GM21423 (cell line): ENCODE measurements at regions not wholly inside any gene's neighbourhood (a gene's known extent, or its start where the extent isn't known, plus 50 kb on each side); places are given as distances from the start of the nearest gene placed in this dataset.

Experiments
- ATAC-seq: cut with Tn5 transposase; IDR thresholded peaks from one replicate; pipeline ENCODE4 v1.9.1; 2021; ENCODE audit warnings: mild to moderate bottlenecking, moderate library complexity; ENCODE audit not compliant: unreplicated experiment

DNA sequence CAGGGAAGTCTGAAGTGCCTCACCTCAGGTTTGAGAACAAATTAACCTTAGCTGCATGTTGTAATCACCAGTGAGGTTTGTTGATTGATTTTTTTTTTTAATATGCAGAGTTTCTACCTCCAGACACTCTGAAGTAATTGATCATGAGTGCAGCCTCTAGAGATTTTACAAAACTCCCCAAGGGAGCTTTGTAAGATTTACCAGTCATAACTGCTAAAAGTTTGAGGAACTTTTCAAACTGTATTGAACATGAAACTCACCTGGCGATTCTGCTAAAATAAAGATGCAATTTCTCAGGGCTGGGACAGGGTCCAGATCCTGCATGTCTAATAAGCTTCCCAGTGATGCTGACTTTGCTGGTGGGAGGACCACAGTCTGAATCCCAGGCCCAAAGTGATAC is 339.6 kb upstream of the DCC start:
- no peak for ATAC-seq

DNA sequence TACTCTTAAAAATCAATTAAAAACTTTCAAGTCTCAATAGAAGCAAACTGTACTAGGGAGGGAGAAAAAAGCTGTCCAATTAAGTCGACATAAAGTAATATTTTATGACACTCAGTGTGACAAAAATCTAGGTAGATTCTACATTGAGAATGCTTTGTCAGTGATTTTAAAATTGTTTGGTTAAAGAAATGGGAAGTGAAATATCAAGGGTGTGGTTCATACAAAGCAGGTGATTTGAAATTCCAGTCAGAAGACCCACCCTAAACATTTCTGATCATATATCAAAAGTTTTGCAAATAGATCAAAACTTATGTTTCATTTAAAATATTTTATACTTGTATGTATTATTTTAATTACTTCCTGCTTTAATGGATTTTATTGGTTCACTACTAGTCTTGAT is 338.9 kb upstream of the DCC start:
- no peak for ATAC-seq

- ATAC-seq = no peak
These were observed 337.4 kb upstream of the DCC start for GRCh38 chr18:52002600-52002999.

DNA sequence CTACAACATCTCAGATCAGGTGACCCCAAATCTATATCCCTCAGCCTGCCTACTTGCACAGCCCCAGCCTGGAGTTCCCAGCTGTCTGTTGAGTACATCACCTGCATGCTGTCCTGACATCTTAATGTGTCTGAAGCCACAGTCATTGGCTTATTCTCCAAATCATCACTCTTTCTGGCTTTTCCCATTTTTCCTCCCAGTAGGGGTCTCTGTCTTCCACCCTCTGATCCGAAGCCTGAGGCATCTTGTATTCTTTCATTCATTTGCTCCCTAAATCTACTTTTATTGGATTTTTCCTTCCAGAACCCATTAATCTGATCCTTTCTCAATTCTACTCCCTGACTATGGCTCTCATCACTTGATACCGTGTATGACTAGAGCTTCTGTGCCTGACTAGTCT is 332.9 kb upstream of the DCC start:
- no peak for ATAC-seq

DNA sequence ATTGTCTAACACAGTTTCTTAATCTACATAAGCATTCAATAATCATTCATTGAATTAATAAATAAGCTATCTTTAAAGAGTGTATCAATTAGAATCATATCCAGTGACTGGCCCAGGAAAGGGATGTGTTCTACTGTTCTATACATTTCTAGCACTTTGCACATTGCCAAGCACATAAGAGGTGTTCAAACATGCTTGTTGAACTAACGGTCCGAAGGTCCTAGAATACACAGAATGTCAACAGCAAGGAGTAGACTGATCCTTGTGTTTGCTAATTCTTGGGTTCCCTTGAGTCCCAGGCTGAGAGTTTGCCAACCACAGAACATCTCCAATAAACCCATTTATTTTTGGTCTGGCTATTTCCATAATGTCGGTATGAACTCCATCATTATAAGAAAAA is 331.7 kb upstream of the DCC start:
- ATAC-seq = no peak

DNA sequence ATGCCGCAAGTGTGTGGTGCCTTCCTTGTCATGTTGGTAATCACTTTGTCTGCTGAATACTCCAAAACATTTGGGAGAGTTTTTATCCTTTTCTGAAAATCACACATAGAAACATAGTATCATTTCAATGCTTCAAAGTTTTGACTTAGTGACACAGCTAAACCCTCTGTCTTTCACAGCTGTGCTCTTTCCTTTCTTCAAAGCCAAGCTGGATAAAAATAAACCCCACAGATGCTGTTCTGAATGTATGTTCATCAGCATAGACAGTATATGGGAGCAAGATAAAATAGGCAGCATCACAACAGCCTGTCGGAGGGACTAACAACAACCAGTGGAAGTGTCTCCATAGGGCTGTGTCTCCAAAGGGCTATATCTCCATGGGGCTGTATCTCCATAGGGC is 331.3 kb upstream of the DCC start:
- no peak for ATAC-seq

DNA sequence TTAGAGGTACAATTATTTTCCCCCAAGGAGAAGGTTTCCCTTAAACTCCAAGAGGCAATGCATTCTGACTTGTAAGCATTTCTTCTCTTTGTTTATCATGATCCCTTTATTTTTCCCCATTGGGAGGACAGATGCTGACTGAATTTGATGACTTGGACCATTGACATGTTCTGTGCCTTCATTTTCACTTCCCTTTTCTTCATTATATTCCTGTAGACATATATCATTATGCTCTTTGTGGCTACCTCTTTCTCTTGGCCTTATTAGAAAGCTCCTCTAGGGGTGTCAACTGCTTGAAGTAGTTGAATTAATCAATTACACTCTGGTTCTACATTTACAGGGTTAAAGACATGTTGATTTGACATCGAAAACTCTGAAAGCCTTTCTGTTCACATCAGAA is 330.0 kb upstream of the DCC start:
- ATAC-seq = no peak

- ATAC-seq = no peak
These were observed 293.9 kb upstream of the DCC start for GRCh38 chr18:52045946-52046675.

GRCh38 chr18:52046842-52047241 is 293.2 kb upstream of the DCC start:
- no peak for ATAC-seq

- ATAC-seq = no peak
These were observed 285.7 kb upstream of the DCC start for GRCh38 chr18:52054324-52054723.

GRCh38 chr18:52060607-52061304 is 279.2 kb upstream of the DCC start:
- no peak for ATAC-seq

DNA sequence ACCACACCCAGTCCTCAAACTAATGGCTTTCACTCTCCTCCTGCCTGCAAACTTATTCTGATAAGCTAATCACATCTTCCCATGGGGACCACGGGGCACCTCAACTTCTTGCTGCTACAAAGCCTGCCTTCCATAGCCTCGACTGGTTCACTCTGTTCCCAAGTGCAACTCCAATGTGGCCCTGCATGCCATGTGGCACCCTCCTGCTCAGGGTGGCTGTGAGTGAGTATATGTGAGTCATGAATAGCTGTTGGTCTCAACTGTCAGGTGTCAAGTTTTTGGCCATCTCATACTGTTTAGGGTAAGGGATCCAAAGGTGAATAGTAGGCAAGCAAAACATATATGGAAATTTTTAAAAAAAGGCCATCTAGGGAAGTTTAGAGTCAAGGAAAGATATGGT is 276.1 kb upstream of the DCC start:
- no peak for ATAC-seq

- no peak for ATAC-seq
These were observed 270.8 kb upstream of the DCC start for GRCh38 chr18:52069201-52069600.

DNA sequence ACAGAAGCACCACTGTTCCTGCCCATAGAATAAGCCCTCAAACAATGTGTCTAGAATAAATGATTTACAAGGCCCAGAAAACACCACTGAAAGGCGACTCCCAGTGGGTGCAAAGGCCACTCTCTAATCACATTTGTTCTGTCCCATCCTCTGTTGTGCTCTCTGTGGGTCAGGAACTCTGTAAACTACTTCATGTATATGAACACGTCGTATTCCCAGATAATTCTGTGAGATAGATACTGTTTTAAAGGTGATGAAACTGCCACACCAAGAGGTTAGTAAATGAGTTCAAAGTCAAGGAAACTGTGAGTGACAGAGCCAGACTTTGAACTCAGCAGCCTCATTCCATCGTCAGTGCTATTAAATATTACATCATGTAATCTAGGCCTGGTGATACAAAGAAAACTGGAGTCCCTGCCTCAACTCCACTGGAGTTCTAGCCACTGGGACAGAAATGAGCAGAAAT is 269.7 kb upstream of the DCC start:
- no peak for ATAC-seq

DNA sequence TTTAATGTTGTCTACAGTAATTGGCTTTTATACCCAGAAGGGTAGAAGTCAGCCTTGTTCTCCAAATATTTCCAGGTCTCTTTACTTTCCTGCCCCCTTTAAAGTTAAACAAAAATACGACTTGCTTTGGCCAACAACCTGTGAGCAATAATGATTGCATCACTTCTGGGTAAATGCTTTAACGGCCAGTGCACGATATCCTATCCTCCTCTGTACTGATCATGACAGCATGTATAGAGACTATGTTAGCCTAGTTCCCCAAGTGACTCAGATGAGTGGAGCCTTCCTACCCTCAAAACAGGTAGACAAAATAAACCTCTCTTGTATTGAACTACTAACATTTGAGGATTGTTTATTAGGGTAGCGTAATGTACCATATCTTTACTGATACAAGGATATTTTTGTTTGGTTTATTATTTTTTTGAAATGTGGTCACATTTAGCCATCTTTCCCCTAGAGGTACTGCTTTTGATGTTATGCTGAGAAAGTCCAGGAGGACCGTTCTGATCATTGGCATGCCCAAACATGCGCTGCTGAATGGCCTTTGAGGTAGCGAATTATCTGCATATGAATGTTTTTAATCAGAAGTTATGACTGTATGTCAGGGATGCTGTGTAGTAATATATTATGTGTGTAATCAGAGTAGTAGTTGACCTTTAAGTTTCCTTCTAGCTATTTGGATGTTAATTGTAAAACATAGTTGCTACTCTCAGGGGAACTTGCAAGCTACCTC is 262.6 kb upstream of the DCC start:
- no peak for ATAC-seq

DNA sequence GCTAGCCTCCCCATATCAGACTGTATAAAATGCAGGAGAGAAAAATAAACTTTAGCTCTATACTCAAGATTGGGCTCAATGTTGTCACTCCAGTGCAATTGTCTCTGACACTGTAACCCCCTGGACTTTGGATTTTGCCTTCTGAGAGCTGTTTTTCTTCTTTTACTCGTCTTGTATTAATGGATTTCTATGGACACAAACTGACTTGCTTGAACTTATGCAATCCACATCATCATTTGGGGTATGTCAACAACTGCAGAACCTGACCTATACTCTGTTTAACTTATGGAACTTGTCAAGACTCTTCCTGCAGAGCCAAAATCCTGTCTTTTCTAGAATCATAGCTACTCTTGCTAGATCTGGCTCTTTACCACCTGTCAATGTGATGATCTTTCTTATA is 257.8 kb upstream of the DCC start:
- ATAC-seq = no peak

DNA sequence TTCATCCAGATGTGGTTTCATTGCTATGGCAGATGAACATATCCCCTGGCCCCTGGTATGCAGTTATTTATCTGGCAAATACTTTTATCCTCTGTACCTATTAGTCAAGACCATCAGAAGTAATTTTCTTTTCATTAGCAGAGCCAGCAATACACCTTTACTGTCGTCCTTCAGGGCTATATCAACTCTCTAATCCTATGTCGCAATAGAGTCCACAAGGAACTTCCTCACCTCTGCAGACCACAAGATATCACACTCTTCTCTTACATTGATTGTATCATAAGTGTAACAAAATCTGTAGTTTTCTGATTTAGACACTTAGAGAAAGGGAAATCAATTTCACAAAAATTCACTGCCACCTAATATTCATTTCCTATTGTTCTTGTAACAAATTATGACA is 252.9 kb upstream of the DCC start:
- no peak for ATAC-seq

DNA sequence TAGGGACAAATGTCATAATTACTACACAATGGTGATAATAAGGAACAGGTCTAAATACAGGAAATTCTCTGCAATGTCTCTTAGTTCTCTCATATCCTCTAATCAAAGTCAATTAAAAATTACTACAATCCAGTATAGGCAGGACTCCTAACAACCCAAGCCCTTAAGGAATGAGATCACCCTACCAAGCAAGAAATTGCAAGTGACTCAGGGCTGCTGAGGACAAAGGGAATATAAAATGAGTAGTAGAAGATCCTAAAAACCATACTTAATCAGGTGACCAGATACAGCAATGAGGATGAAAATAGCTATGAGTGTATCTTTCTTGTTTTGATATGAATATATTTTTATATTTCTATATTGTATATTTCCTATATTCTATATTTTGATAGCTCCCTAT is 250.0 kb upstream of the DCC start:
- ATAC-seq = no peak

DNA sequence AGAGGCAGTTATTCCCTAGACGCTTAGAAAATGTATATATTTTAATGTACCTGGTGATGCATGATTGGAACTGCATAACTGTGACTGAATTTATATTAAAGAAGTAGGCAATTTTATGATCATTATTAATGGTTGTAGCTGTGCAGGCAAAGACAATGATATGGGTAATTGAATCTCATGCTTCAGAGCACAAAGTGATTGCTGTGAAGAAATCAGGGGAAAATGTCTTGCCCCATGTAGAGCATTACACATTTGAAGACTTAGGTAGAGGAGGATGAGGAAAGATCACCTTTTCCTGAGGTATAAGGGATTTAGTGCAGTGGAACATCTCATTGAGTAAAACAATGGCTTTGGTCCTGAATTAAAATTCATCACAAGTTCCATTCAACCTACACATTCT is 246.8 kb upstream of the DCC start:
- no peak for ATAC-seq

- no peak for ATAC-seq
These were observed 221.3 kb upstream of the DCC start for GRCh38 chr18:52118684-52119083.

- ATAC-seq = no peak
These were observed 209.2 kb upstream of the DCC start for GRCh38 chr18:52130624-52131301.
